Nephron (organoid): ENCODE measurements at regions not wholly inside any gene's neighbourhood (a gene's known extent, or its start where the extent isn't known, plus 50 kb on each side); places are given as distances from the start of the nearest gene placed in this dataset.

Source experiments
- H3K27ac Mint-ChIP-seq, 3 experiments: 2 replicates each; pipeline ENCODE4 v1.8.0; 2020; ENCODE audit warnings: mixed read lengths in 3 of 3, mild to moderate bottlenecking in 2 of 3, moderate library complexity in 1 of 3
- H3K27me3 Mint-ChIP-seq: 2 replicates; pipeline ENCODE4 v1.8.0; 2021; ENCODE audit warnings: low read depth, mild to moderate bottlenecking, moderate library complexity, mixed read lengths
- H3K36me3 Mint-ChIP-seq: 2 replicates; pipeline ENCODE4 v1.8.0; 2020; ENCODE audit warnings: low read depth, mixed read lengths
- H3K4me1 Mint-ChIP-seq: 2 replicates; pipeline ENCODE4 v1.8.0; 2020; ENCODE audit warnings: mixed read lengths
- H3K4me3 Mint-ChIP-seq, 3 experiments: 2 replicates each; pipeline ENCODE4 v1.8.0; 2020; ENCODE audit warnings: mild to moderate bottlenecking in 3 of 3, mixed read lengths in 3 of 3, moderate library complexity in 2 of 3
- H3K9me3 Mint-ChIP-seq: 2 replicates; pipeline ENCODE4 v1.8.0; 2020; ENCODE audit warnings: mixed read lengths
- TF ChIP-seq, protein P1 (sequence below), 3 experiments: fragments of 200-600 bp; sonication (generic); IDR thresholded peaks; one replicate each; pipeline ENCODE4 v1.5.0; 2021; ENCODE audit warnings: antibody characterized with exemption in 3 of 3; ENCODE audit not compliant: unreplicated experiment in 3 of 3

DNA sequence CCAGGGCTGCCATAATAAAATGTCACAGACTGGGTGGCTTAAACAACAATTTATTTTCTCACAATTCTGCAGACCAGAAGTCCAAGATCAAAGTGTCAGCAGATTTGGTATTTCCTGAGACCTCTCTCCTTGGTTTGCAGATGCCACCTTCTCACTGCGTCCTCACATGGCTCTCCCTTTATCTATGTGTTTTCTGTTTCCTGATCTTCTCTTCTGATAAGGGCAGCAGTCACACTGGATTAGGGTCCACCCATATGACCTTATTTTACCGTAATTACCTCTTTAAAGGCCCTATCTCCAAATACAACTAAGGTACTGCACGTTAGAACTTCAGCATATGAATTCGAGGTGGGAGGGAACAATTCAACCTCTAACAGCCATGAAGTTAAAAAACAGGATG, 238.9 kb upstream of the API5 start:
- H3K27me3 Mint-ChIP-seq: peaks cover 3% of the 10 kb centered on the region

DNA sequence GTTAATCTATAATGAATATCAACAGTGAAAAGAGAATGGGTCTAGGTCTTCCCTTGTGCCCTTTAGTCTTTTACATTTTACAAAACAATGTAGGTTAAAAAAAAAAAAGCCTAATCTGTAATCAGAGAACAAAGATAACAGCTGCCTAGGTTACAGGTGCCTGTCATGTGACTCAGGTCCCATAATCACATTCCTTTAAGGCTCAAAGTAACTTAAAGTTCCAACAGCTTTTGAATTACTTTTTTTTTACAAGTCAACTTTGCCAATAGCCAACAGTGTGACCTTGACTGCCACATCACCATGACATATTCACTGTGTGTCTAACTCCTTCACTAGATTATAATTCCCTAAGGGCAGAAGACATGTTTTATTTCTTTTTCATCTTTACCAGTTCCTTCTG, 237.0 kb upstream of the API5 start:
- Mint-ChIP-seq H3K4me3 (no peak overlapping the region), H3K36me3 (no peaks in the 10 kb centered on the region), H3K4me1 (no peaks in the 10 kb centered on the region), H3K27ac (no peak overlapping the region), H3K9me3 (peaks cover 4% of the 10 kb centered on the region), H3K27me3 (peaks cover 3% of the 10 kb centered on the region)
- TF ChIP-seq, protein P1, sequence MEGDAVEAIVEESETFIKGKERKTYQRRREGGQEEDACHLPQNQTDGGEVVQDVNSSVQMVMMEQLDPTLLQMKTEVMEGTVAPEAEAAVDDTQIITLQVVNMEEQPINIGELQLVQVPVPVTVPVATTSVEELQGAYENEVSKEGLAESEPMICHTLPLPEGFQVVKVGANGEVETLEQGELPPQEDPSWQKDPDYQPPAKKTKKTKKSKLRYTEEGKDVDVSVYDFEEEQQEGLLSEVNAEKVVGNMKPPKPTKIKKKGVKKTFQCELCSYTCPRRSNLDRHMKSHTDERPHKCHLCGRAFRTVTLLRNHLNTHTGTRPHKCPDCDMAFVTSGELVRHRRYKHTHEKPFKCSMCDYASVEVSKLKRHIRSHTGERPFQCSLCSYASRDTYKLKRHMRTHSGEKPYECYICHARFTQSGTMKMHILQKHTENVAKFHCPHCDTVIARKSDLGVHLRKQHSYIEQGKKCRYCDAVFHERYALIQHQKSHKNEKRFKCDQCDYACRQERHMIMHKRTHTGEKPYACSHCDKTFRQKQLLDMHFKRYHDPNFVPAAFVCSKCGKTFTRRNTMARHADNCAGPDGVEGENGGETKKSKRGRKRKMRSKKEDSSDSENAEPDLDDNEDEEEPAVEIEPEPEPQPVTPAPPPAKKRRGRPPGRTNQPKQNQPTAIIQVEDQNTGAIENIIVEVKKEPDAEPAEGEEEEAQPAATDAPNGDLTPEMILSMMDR (IDR thresholded peaks at IDR 0.05; ENCODE audit: unreplicated experiment in 3 of 3): no peak

More for the DNA sequence above, 238.9 kb upstream of the API5 start:
- H3K9me3 Mint-ChIP-seq: peaks cover 4% of the 10 kb centered on the region
- no peak overlapping the region for H3K27ac Mint-ChIP-seq
- no peaks in the 10 kb centered on the region for H3K4me1 Mint-ChIP-seq
- no peaks in the 10 kb centered on the region for H3K36me3 Mint-ChIP-seq
- TF ChIP-seq, protein P1 (IDR thresholded peaks at IDR 0.05; ENCODE audit: unreplicated experiment in 3 of 3): no peak
- H3K4me3 Mint-ChIP-seq: no peak overlapping the region

DNA sequence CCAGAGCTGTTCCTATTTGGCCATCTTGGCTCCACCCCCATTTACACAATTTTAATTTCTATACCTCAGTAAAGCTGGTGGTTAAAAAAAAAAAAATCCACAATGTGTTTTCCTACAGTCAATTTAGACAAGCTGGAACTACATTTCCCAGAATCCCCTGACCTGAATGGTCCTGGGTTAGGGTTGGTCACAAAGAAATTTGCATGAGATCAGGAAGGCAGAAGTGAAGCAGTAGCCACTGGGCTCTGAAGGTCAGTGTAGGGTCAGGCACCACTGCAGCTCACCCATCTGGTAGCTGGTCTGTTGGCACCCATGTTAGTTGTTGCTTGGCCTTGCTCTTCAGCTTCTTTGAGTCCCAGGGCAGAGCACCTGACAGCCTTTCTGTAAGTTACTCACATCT, 210.7 kb upstream of the API5 start:
- H3K4me1 Mint-ChIP-seq: no peaks in the 10 kb centered on the region

DNA sequence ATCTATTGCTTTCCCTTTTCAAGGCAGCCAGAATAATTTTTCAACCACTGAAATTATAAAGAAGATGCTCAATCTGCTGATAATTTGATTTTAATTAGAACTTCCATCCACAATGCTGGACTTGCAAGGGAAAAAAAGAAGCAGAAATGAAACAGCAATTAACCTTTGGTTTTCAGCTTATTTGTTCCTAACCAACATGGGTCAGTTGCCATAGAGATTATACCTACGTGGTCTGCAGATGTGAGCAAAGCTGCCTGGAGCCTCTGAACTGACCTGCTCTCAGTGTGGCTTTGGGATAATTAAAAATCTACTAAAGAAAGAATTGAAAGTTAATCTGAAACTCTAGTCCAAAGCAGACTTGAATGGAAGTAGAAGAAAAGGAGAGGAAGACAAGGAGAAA, 195.7 kb upstream of the API5 start:
- TF ChIP-seq, protein P1 (IDR thresholded peaks at IDR 0.05; ENCODE audit: unreplicated experiment in 3 of 3): no peak
- H3K36me3 Mint-ChIP-seq: no peaks in the 10 kb centered on the region
- no peaks in the 10 kb centered on the region for H3K9me3 Mint-ChIP-seq
- no peak overlapping the region for H3K4me3 Mint-ChIP-seq
- H3K27ac Mint-ChIP-seq: peak overlapping the region in 1 of 3 experiments; percentile 48
- H3K4me1 Mint-ChIP-seq: no peaks in the 10 kb centered on the region
- H3K27me3 Mint-ChIP-seq: no peaks in the 10 kb centered on the region

More for the DNA sequence above, 210.7 kb upstream of the API5 start:
- TF ChIP-seq, protein P1 (IDR thresholded peaks at IDR 0.05; ENCODE audit: unreplicated experiment in 3 of 3): no peak
- H3K4me3 Mint-ChIP-seq: no peak overlapping the region
- H3K27me3 Mint-ChIP-seq: no peaks in the 10 kb centered on the region
- no peak overlapping the region for H3K27ac Mint-ChIP-seq
- H3K36me3 Mint-ChIP-seq: no peaks in the 10 kb centered on the region
- peaks cover 10% of the 10 kb centered on the region for H3K9me3 Mint-ChIP-seq

DNA sequence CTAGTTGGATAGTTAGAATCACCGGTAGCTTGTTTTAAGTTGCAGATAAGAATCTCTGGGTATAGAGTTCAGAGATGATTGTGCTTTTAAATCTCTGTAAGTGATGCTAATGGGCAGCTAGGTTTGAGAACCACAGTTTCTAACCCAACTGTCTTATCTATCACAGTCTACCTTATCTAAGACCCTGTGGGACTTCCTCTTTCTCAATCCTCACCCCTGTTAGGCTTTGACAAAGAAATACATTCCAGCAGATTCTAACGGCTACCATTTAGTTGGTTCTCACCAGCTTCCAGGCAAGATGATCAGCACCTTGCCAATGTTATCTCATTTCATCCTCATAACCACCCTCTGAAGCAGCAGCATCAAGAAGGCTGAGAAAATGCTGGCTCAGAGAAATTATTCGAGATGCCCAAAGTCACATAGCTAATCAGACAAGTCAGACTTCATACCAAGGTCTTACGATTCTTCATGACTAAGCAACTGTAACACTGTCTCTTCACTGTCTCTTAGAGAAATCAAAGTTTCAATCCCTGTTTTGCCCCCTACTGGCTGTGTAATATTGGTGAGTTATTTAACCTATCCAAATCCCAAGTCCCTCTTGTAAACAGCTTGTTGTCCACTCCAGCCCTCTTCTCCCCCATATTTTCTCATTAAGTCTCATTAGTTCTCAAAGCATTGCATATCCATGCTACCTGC, 192.4 kb upstream of the API5 start:
- Mint-ChIP-seq H3K27me3 (no peaks in the 10 kb centered on the region), H3K9me3 (no peaks in the 10 kb centered on the region), H3K4me3 (no peak overlapping the region), H3K4me1 (no peaks in the 10 kb centered on the region), H3K27ac (no peak overlapping the region), H3K36me3 (no peaks in the 10 kb centered on the region)
- TF ChIP-seq, protein P1 (IDR thresholded peaks at IDR 0.05; ENCODE audit: unreplicated experiment in 3 of 3): no peak

DNA sequence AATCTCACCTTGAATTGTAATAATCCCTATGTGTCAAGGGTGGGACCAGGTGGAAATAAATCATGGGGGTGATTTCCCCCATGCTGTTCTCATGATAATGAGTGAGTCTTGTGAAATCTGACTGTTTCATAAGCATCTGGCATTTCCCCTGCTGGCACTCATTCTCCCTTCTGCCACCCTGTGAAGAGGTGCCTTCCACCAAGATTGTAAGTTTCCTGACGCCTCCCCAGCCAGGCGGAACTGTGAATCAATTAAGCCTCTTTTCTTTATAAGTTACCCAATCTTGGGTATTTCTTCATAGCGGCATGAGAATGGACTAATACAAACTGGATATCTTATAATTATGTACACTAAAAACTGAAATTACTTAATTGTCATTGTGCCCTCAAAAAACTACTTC, 189.2 kb upstream of the API5 start:
- Mint-ChIP-seq H3K27ac (no peak overlapping the region), H3K36me3 (no peaks in the 10 kb centered on the region), H3K4me3 (no peak overlapping the region), H3K9me3 (no peaks in the 10 kb centered on the region), H3K27me3 (no peaks in the 10 kb centered on the region), H3K4me1 (no peaks in the 10 kb centered on the region)
- TF ChIP-seq, protein P1 (IDR thresholded peaks at IDR 0.05; ENCODE audit: unreplicated experiment in 3 of 3): no peak
